RWPE2 (cell line): ENCODE measurements at regions not wholly inside any gene's neighbourhood (a gene's known extent, or its start where the extent isn't known, plus 50 kb on each side); places are given as distances from the start of the nearest gene placed in this dataset.

Source experiments
- ATAC-seq: fragments of 200-7000 bp; cut with Tn5 transposase; 3 replicates; pipeline ENCODE4 v1.9.1; 2021; ENCODE audit warnings: low read depth
- DNase-seq: peaks from one replicate; pipeline ENCODE4 v3.0.0-alpha.2; 2020; ENCODE audit warnings: low spot score
- H3K27ac ChIP-seq: fragments of 450-650 bp; 2 replicates; pipeline ENCODE4 v1.5.1; 2017; ENCODE audit warnings: mild to moderate bottlenecking; ENCODE audit not compliant: poor library complexity, severe bottlenecking
- H3K27me3 ChIP-seq: fragments of 250-450 bp; sonication (Bioruptor Pico); 2 replicates; pipeline ENCODE4 v1.5.1; 2021; ENCODE audit warnings: mild to moderate bottlenecking, moderate library complexity; ENCODE audit not compliant: insufficient read depth, poor library complexity, severe bottlenecking
- H3K36me3 ChIP-seq: fragments of 250-450 bp; sonication (Bioruptor Pico); 2 replicates; pipeline ENCODE4 v1.5.1; 2020; ENCODE audit warnings: low read depth, mild to moderate bottlenecking, moderate library complexity
- H3K4me1 ChIP-seq: fragments of 250-450 bp; sonication (Bioruptor Pico); 2 replicates; pipeline ENCODE4 v1.5.1; 2021; ENCODE audit warnings: mild to moderate bottlenecking, moderate library complexity; ENCODE audit not compliant: insufficient read depth, poor library complexity, severe bottlenecking
- H3K4me3 ChIP-seq: fragments of 250-450 bp; sonication (Bioruptor Pico); 2 replicates; pipeline ENCODE4 v1.5.1; 2021; ENCODE audit warnings: mild to moderate bottlenecking, moderate library complexity; ENCODE audit not compliant: severe bottlenecking
- H3K9me3 ChIP-seq: fragments of 250-450 bp; sonication (Bioruptor Pico); 2 replicates; pipeline ENCODE4 v1.5.1; 2021; ENCODE audit warnings: mild to moderate bottlenecking, moderate library complexity; ENCODE audit not compliant: severe bottlenecking
- CTCF ChIP-seq: fragments of 450-650 bp; IDR thresholded peaks from one replicate; pipeline ENCODE4 v1.5.1; 2017; ENCODE audit warnings: mild to moderate bottlenecking, moderate library complexity; ENCODE audit not compliant: poor library complexity, severe bottlenecking

GRCh38 chr4:18406264-18406663, 384.7 kb upstream of the LCORL start:
- no peak for ATAC-seq
- no peaks in the 10 kb centered on the region for H3K9me3 ChIP-seq
- TF ChIP-seq CTCF: no peak
- H3K4me3 ChIP-seq: no peak overlapping the region
- no peaks in the 10 kb centered on the region for H3K4me1 ChIP-seq
- no peak for DNase-seq
- peaks cover 5% of the 10 kb centered on the region for H3K27me3 ChIP-seq
- H3K27ac ChIP-seq: no peak overlapping the region
- H3K36me3 ChIP-seq: no peaks in the 10 kb centered on the region

GRCh38 chr4:18405054-18405453, 383.5 kb upstream of the LCORL start:
- Histone ChIP-seq H3K4me1 (no peaks in the 10 kb centered on the region), H3K27me3 (peaks cover 5% of the 10 kb centered on the region), H3K27ac (no peak overlapping the region), H3K4me3 (no peak overlapping the region), H3K9me3 (no peaks in the 10 kb centered on the region), H3K36me3 (no peaks in the 10 kb centered on the region)
- ATAC-seq: no peak
- DNase-seq: no peak
- no peak for TF ChIP-seq CTCF

DNA sequence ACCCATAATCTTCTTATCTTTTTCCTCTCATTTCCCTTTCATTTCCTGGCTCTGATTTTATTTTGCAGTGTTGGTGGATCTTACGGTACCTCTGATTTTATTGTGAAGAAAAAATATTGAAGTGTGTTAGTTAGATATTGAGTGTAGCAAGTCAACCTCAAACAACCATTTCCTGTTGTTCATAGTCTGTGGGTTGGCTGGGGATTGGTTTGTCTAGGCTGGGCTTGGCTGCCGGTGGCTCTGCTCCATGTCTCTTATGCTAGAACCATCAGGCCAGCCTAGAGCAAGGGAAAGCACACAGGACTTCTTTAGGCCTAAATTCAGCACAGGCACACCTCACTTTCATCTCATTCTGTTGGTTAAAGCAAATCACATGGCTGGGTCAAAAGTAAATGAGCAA, 383.1 kb upstream of the LCORL start:
- no peak for DNase-seq
- H3K4me1 ChIP-seq: no peaks in the 10 kb centered on the region
- peaks cover 5% of the 10 kb centered on the region for H3K27me3 ChIP-seq

GRCh38 chr4:18403327-18403726, 381.8 kb upstream of the LCORL start:
- DNase-seq (no peak), ATAC-seq (no peak)
- Histone ChIP-seq H3K27ac (no peak overlapping the region), H3K9me3 (no peaks in the 10 kb centered on the region), H3K27me3 (peaks cover 5% of the 10 kb centered on the region), H3K36me3 (no peaks in the 10 kb centered on the region), H3K4me3 (no peak overlapping the region), H3K4me1 (no peaks in the 10 kb centered on the region)
- TF ChIP-seq CTCF: no peak

More for the DNA sequence above, 383.1 kb upstream of the LCORL start:
- no peak for ATAC-seq
- Histone ChIP-seq H3K36me3 (no peaks in the 10 kb centered on the region), H3K4me3 (no peak overlapping the region), H3K27ac (no peak overlapping the region), H3K9me3 (no peaks in the 10 kb centered on the region)
- no peak for TF ChIP-seq CTCF

DNA sequence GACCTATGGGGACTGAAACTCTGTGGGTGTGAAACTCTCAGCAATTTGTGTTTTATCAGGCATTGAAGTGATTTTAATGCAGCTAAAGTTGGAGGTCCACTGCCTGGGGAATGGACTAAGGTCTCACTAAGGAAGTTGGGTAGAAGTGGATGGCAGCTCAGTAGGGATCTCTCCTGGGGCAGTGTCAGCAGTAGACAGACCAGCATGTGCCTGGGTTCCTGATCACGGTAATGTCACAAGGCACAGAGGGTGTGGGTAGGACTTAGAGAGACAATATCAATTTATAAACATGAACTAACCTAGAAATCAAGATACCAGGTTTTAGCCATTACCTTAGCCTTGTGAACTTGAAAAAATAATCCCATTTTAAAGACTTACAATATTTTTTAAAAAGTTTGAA, 380.3 kb upstream of the LCORL start:
- DNase-seq (no peak), ATAC-seq (no peak)
- Histone ChIP-seq H3K27ac (no peak overlapping the region), H3K36me3 (no peaks in the 10 kb centered on the region), H3K9me3 (no peaks in the 10 kb centered on the region), H3K4me1 (no peaks in the 10 kb centered on the region), H3K27me3 (no peaks in the 10 kb centered on the region), H3K4me3 (no peak overlapping the region)
- no peak for TF ChIP-seq CTCF
